Endodermal cell (in vitro differentiated cells): ENCODE measurements at regions not wholly inside any gene's neighbourhood (a gene's known extent, or its start where the extent isn't known, plus 50 kb on each side); places are given as distances from the start of the nearest gene placed in this dataset.

Source experiments
- DNase-seq: peaks from one replicate; pipeline ENCODE4 v3.0.0-alpha.2; 2017
- H3K27ac ChIP-seq: 2 replicates; pipeline ENCODE4 v1.5.1; 2013; ENCODE audit warnings: mild to moderate bottlenecking, low read depth, low read length, moderate library complexity
- H3K27me3 ChIP-seq: 2 replicates; pipeline ENCODE4 v1.6.1; 2013; ENCODE audit warnings: mild to moderate bottlenecking, low read length, moderate library complexity; ENCODE audit not compliant: insufficient read depth, control insufficient read depth, poor library complexity, severe bottlenecking
- H3K36me3 ChIP-seq: 2 replicates; pipeline ENCODE4 v1.7.0; 2013; ENCODE audit warnings: mild to moderate bottlenecking, low read length, moderate library complexity; ENCODE audit not compliant: control insufficient read depth, insufficient read depth
- H3K4me1 ChIP-seq: one replicate; pipeline ENCODE4 v1.7.0; 2013; ENCODE audit warnings: low read length; ENCODE audit not compliant: control insufficient read depth, insufficient read depth
- H3K4me3 ChIP-seq: 2 replicates; pipeline ENCODE4 v1.5.1; 2013; ENCODE audit warnings: mild to moderate bottlenecking, low read length, moderate library complexity
- H3K9ac ChIP-seq: 2 replicates; pipeline ENCODE4 v1.6.1; 2013; ENCODE audit warnings: mild to moderate bottlenecking, low read length, moderate library complexity; ENCODE audit not compliant: poor library complexity, severe bottlenecking; ENCODE audit errors: extremely low read depth
- H3K9me3 ChIP-seq: 2 replicates; pipeline ENCODE4 v1.6.1; 2013; ENCODE audit warnings: mild to moderate bottlenecking, low read length, moderate library complexity; ENCODE audit not compliant: control insufficient read depth
- H3K27ac Mint-ChIP-seq: 2 replicates; pipeline ENCODE4 v1.8.0; 2020; ENCODE audit warnings: mixed read lengths
- H3K27me3 Mint-ChIP-seq: 2 replicates; pipeline ENCODE4 v1.8.0; 2021; ENCODE audit warnings: mild to moderate bottlenecking, mixed read lengths; ENCODE audit not compliant: insufficient read depth
- H3K36me3 Mint-ChIP-seq: 2 replicates; pipeline ENCODE4 v1.8.0; 2020; ENCODE audit warnings: low read depth, mixed read lengths
- H3K4me1 Mint-ChIP-seq: 2 replicates; pipeline ENCODE4 v1.8.0; 2020; ENCODE audit warnings: mixed read lengths
- H3K4me3 Mint-ChIP-seq: 2 replicates; pipeline ENCODE4 v1.8.0; 2020; ENCODE audit warnings: mild to moderate bottlenecking, moderate library complexity, mixed read lengths
- H3K9me3 Mint-ChIP-seq: 2 replicates; pipeline ENCODE4 v1.8.0; 2020; ENCODE audit warnings: mild to moderate bottlenecking, mixed read lengths
- CTCF ChIP-seq: fragments of 200-600 bp; sonication (generic); conservative IDR thresholded peaks from 2 replicates; pipeline ENCODE4 v1.5.0; 2021; ENCODE audit warnings: antibody characterized with exemption, mild to moderate bottlenecking
- WGBS, 2 experiments: methylation state at CpG; one replicate each; pipeline versions ENCODE4 v1.1.5 to v1.1.7; 2013; ENCODE audit warnings: missing lambda C conversion rate in 2 of 2, mixed read lengths in 1 of 2; ENCODE audit not compliant: insufficient coverage in 1 of 2, insufficient read length in 1 of 2; 5-methylcytosine and 5-hydroxymethylcytosine counted together

DNA sequence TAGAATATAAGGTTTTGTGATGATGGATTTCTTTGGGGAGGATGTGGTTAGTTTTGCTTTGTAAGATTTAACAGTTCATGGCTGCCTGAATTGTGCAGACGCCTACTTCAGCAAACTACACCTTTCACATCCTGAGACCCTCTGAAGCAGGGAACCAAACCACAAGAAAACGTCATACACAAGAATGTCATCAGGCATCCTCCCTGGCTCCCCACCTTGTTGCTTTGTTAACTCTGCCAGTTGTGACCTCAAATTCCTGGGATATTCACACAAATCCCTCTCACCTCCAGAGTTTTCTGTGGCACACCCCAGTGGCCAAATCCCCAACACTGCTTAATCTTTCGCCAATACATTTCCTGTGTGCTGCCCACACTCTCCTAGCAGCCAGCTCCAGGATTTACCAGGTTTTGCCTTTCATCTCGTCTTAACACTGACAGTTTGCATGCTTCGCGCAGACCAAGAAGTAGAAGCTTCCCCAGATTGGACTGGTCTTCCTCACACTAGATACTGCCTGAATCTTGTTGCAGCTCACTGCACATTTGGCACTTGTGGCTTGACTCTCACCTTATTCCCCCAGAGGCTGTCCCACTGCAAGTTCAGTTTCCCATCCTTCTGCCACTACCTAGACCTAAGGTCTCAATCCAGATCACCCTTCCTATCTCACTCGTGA is 51.1 kb upstream of the CTTNBP2NL start:
- Histone ChIP-seq H3K9me3 (peaks cover 7% of the 10 kb centered on the region), H3K27ac (no peak overlapping the region), H3K4me1 (no peaks in the 10 kb centered on the region), H3K36me3 (no peaks in the 10 kb centered on the region), H3K9ac (no peak overlapping the region), H3K4me3 (no peak overlapping the region), H3K27me3 (peaks cover 13% of the 10 kb centered on the region)
- Mint-ChIP-seq H3K27ac (no peak overlapping the region), H3K4me1 (peaks cover 1% of the 10 kb centered on the region), H3K27me3 (peaks cover 19% of the 10 kb centered on the region), H3K36me3 (no peaks in the 10 kb centered on the region), H3K4me3 (no peak overlapping the region), H3K9me3 (peaks cover 4% of the 10 kb centered on the region)
- 78 to 83% methylated on average over 6 of the region's 7 CpGs for WGBS, 2 experiments
- TF ChIP-seq CTCF = no peak
- DNase-seq = peak; percentile 51
